ENCODE measurements at regions not wholly inside any gene's neighbourhood (a gene's known extent, or its start where the extent isn't known, plus 50 kb on each side); places are given as distances from the start of the nearest gene placed in this dataset.

DNA sequence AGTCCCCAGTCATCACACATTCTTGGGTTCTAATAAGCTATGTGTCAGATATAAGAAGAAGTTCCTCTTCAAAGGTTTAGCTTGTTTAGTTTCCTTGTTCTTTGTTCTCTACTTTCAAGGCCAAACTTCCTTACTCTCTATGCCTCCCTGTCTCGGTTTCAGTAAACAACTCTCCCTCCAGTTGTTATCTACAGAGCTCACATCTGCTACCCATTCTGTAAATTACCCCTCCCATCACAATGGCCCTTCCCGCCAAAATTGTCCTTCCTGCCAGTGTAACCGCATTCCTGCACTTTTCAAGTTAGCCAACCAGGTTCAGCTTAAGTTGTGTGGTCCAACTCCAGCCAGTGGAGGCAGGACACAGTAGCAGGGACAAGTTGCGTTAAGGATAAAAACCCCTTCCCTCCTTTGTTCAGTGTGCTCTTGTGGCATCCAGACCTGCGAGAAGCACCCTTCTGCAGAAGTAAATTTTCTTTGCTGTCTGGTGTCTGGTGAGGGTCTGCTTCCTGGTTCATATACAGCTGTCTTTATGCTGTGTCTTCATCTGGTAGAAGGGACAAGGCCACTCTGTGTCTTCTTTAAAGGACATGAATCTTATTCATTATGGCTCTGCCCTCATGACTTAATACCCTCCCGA, 342.1 kb upstream of the GRM7 start:
- H3K36me3 Mint-ChIP-seq (ENCODE audit: low read depth), result no peaks in the 10 kb centered on the region
- no peak overlapping the region for H3K4me3 Mint-ChIP-seq
- H3K27ac Mint-ChIP-seq, result peak overlapping the region in 2 of 3 experiments; percentile 46 to 52
- H3K27me3 Mint-ChIP-seq (ENCODE audit: low read depth), result no peaks in the 10 kb centered on the region
- H3K4me1 Mint-ChIP-seq, result peaks cover 49% of the 10 kb centered on the region
- no peak for TF ChIP-seq CTCF (IDR thresholded peaks at IDR 0.05; ENCODE audit: unreplicated experiment in 3 of 3)
- H3K9me3 Mint-ChIP-seq, result no peaks in the 10 kb centered on the region

GRCh38 chr3:6521369-6522113, 339.4 kb upstream of the GRM7 start:
- TF ChIP-seq CTCF (IDR thresholded peaks at IDR 0.05; ENCODE audit: unreplicated experiment in 3 of 3), result no peak
- Mint-ChIP-seq H3K27me3 (ENCODE audit: low read depth) (no peaks in the 10 kb centered on the region), H3K36me3 (ENCODE audit: low read depth) (no peaks in the 10 kb centered on the region), H3K4me3 (no peak overlapping the region), H3K9me3 (no peaks in the 10 kb centered on the region), H3K4me1 (peaks cover 45% of the 10 kb centered on the region), H3K27ac (peak overlapping the region in 1 of 3 experiments; percentile 31)

DNA sequence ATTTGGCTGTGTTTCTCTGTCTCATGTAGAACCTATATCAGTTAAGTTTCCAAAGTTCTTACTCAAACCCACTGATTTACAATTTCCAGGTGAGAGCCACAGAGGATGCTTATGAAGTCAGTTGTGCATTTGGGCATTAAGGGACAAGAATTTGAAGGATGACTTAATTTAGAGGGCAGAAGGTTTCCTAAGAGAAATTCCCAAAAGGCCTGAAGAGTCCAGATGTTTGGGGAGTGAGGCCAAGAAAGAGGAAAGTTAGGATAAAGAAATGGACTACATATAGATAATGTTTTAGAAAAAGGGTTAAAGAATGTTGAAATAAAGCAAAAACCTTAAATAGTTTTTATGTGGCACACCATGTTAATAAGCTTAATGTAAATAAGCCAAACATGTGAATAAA, 338.7 kb upstream of the GRM7 start:
- peaks cover 45% of the 10 kb centered on the region for H3K4me1 Mint-ChIP-seq
- H3K27me3 Mint-ChIP-seq (ENCODE audit: low read depth), result no peaks in the 10 kb centered on the region
- peak overlapping the region in 2 of 3 experiments; percentile 31 for H3K27ac Mint-ChIP-seq
- H3K36me3 Mint-ChIP-seq (ENCODE audit: low read depth), result no peaks in the 10 kb centered on the region
- TF ChIP-seq CTCF (IDR thresholded peaks at IDR 0.05; ENCODE audit: unreplicated experiment in 3 of 3), result no peak
- H3K4me3 Mint-ChIP-seq, result no peak overlapping the region
- H3K9me3 Mint-ChIP-seq, result no peaks in the 10 kb centered on the region

DNA sequence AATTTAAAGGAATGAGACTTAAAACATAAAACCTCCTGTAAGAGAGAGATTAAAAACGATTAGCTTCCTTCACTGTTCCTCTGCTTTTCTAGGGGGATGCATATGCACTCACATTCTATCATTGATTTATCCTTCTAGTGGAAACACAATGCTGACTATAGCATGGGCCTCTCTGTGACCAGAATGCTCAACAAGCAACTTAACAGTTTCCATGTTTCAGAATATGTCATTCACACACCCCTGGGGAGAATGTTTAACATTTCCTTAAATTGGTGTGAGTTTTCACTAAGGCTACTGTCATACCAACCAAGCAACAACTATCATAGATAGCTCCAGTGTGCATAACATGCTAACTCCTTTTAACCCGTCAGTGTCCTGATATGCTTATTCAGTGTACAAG, 337.9 kb upstream of the GRM7 start:
- Mint-ChIP-seq H3K27ac (peak overlapping the region; percentile 31), H3K36me3 (ENCODE audit: low read depth) (no peaks in the 10 kb centered on the region), H3K4me3 (no peak overlapping the region), H3K9me3 (no peaks in the 10 kb centered on the region), H3K27me3 (ENCODE audit: low read depth) (no peaks in the 10 kb centered on the region), H3K4me1 (peaks cover 45% of the 10 kb centered on the region)
- no peak for TF ChIP-seq CTCF (IDR thresholded peaks at IDR 0.05; ENCODE audit: unreplicated experiment in 3 of 3)

- no peak for TF ChIP-seq CTCF (IDR thresholded peaks at IDR 0.05; ENCODE audit: unreplicated experiment in 3 of 3)
- Mint-ChIP-seq H3K36me3 (ENCODE audit: low read depth) (no peaks in the 10 kb centered on the region), H3K4me1 (peaks cover 37% of the 10 kb centered on the region), H3K27me3 (ENCODE audit: low read depth) (no peaks in the 10 kb centered on the region), H3K9me3 (no peaks in the 10 kb centered on the region), H3K4me3 (no peak overlapping the region), H3K27ac (no peak overlapping the region)
Measured at GRCh38 chr3:6524479-6524878, 336.4 kb upstream of the GRM7 start.

GRCh38 chr3:6526321-6526720, 334.6 kb upstream of the GRM7 start:
- Mint-ChIP-seq H3K36me3 (ENCODE audit: low read depth) (no peaks in the 10 kb centered on the region), H3K4me1 (peaks cover 33% of the 10 kb centered on the region), H3K27me3 (ENCODE audit: low read depth) (no peaks in the 10 kb centered on the region), H3K9me3 (no peaks in the 10 kb centered on the region), H3K27ac (no peak overlapping the region), H3K4me3 (no peak overlapping the region)
- TF ChIP-seq CTCF (IDR thresholded peaks at IDR 0.05; ENCODE audit: unreplicated experiment in 3 of 3), result no peak
